GM23338 (cell line): ENCODE measurements at regions not wholly inside any gene's neighbourhood (a gene's known extent, or its start where the extent isn't known, plus 50 kb on each side); places are given as distances from the start of the nearest gene placed in this dataset.
"Not testable (repeated sequence)": the region's sequence is repeated elsewhere in the genome, so short reads cannot be mapped to it uniquely, and the experiment has no call there.

Experiments used
- ATAC-seq: fragments of 200-7000 bp; cut with Tn5 transposase; 3 replicates; pipeline ENCODE4 v1.9.1; 2020
- DNase-seq: peaks from one replicate; pipeline ENCODE4 v3.0.0-alpha.2; 2015; ENCODE audit warnings: low spot score
- H2AFZ ChIP-seq: fragments of 200-600 bp; sonication (generic); 2 replicates; pipeline ENCODE4 v1.8.0; 2016; ENCODE audit warnings: antibody characterized with exemption, mild to moderate bottlenecking, moderate library complexity
- H3F3A ChIP-seq: fragments of 200-600 bp; sonication (generic); replicated peaks from 2 replicates; pipeline ENCODE4 v1.8.0; 2017; ENCODE audit warnings: antibody characterized with exemption, mixed run types, low read depth
- H3K27ac ChIP-seq: fragments of 200-600 bp; sonication (generic); 2 replicates; pipeline ENCODE4 v1.6.1; 2016; ENCODE audit warnings: low read depth
- H3K27me3 ChIP-seq: fragments of 200-600 bp; sonication (generic); 2 replicates; pipeline ENCODE4 v1.8.0; 2016; ENCODE audit warnings: mild to moderate bottlenecking, mixed run types, moderate library complexity; ENCODE audit not compliant: insufficient read depth
- H3K36me3 ChIP-seq: fragments of 200-600 bp; sonication (generic); 2 replicates; pipeline ENCODE4 v1.8.0; 2016; ENCODE audit warnings: mild to moderate bottlenecking; ENCODE audit not compliant: insufficient read depth
- H3K4me1 ChIP-seq: fragments of 200-600 bp; sonication (generic); 2 replicates; pipeline ENCODE4 v1.8.0; 2016; ENCODE audit warnings: mild to moderate bottlenecking, moderate library complexity; ENCODE audit not compliant: insufficient read depth
- H3K4me2 ChIP-seq: fragments of 200-600 bp; sonication (generic); 2 replicates; pipeline ENCODE4 v1.7.1; 2017; ENCODE audit warnings: mixed run types
- H3K4me3 ChIP-seq: fragments of 200-600 bp; sonication (generic); 2 replicates; pipeline ENCODE4 v1.6.1; 2016; ENCODE audit warnings: mixed run types
- H3K79me2 ChIP-seq: fragments of 200-600 bp; sonication (generic); replicated peaks from 2 replicates; pipeline ENCODE4 v1.8.0; 2017; ENCODE audit warnings: mild to moderate bottlenecking; ENCODE audit not compliant: insufficient read depth
- H3K9me2 ChIP-seq: fragments of 200-600 bp; sonication (generic); 2 replicates; pipeline ENCODE4 v1.8.0; 2017; ENCODE audit not compliant: insufficient read depth
- H4K20me1 ChIP-seq: fragments of 200-600 bp; sonication (generic); replicated peaks from 2 replicates; pipeline ENCODE4 v1.8.0; 2017; ENCODE audit warnings: mild to moderate bottlenecking; ENCODE audit not compliant: insufficient read depth
- H3K27ac Mint-ChIP-seq: 2 replicates; pipeline ENCODE4 v1.8.0; 2020; ENCODE audit warnings: inconsistent platforms, mild to moderate bottlenecking, moderate library complexity, mixed read lengths
- H3K27me3 Mint-ChIP-seq: 3 replicates; pipeline ENCODE4 v1.8.0; 2022; ENCODE audit warnings: low read depth, mild to moderate bottlenecking, moderate library complexity, mixed read lengths, inconsistent platforms; ENCODE audit not compliant: insufficient read depth, poor library complexity
- H3K36me3 Mint-ChIP-seq: 3 replicates; pipeline ENCODE4 v1.8.0; 2021; ENCODE audit warnings: low read depth, mild to moderate bottlenecking, inconsistent platforms, moderate library complexity, mixed read lengths
- H3K4me1 Mint-ChIP-seq: 3 replicates; pipeline ENCODE4 v1.8.0; 2020; ENCODE audit warnings: mild to moderate bottlenecking, inconsistent platforms, mixed read lengths
- H3K4me3 Mint-ChIP-seq: 3 replicates; pipeline ENCODE4 v1.8.0; 2021; ENCODE audit warnings: moderate library complexity, mild to moderate bottlenecking, inconsistent platforms, mixed read lengths
- H3K9me3 Mint-ChIP-seq: 3 replicates; pipeline ENCODE4 v1.8.0; 2020; ENCODE audit warnings: moderate library complexity, mild to moderate bottlenecking, inconsistent platforms, mixed read lengths
- CREB1 ChIP-seq: fragments of 250-450 bp; sonication (Bioruptor Pico); IDR thresholded peaks from 2 replicates; pipeline ENCODE4 v1.5.0; 2020; ENCODE audit warnings: low read depth, mild to moderate bottlenecking, moderate library complexity
- EZH2 ChIP-seq: fragments of 200-600 bp; sonication (generic); IDR thresholded peaks from one replicate; pipeline ENCODE4 v1.8.0; 2017; ENCODE audit warnings: antibody characterized with exemption, mild to moderate bottlenecking, low read depth; ENCODE audit not compliant: unreplicated experiment
- EZH2phosphoT487 ChIP-seq: fragments of 200-600 bp; sonication (generic); IDR thresholded peaks from one replicate; pipeline ENCODE4 v1.8.1; 2018; ENCODE audit warnings: antibody characterized with exemption; ENCODE audit not compliant: unreplicated experiment
- JUNB ChIP-seq: IDR thresholded peaks from one replicate; pipeline ENCODE4 v1.6.1; 2016; ENCODE audit warnings: antibody characterized with exemption; ENCODE audit not compliant: unreplicated experiment
- NANOG ChIP-seq: IDR thresholded peaks from 2 replicates; pipeline ENCODE4 v1.6.1; 2016; ENCODE audit warnings: antibody characterized with exemption, borderline replicate concordance
- POLR2AphosphoS5 ChIP-seq: IDR thresholded peaks from 2 replicates; pipeline ENCODE4 v1.6.1; 2016; ENCODE audit warnings: antibody characterized with exemption, low read depth
- REST ChIP-seq: IDR thresholded peaks from one replicate; pipeline ENCODE4 v1.6.1; 2018; ENCODE audit warnings: antibody characterized with exemption; ENCODE audit not compliant: unreplicated experiment
- STAT1 ChIP-seq: IDR thresholded peaks from one replicate; pipeline ENCODE4 v1.6.1; 2016; ENCODE audit warnings: antibody characterized with exemption; ENCODE audit not compliant: unreplicated experiment
- ZNF114 ChIP-seq: fragments of 250-450 bp; sonication (Bioruptor Pico); IDR thresholded peaks from 2 replicates; pipeline ENCODE4 v1.5.0; 2020; ENCODE audit warnings: mild to moderate bottlenecking, moderate library complexity
- TF ChIP-seq, protein P1 (sequence below), 2 experiments: fragments of 200-600 bp in 1 of 2; sonication (generic) in 1 of 2; conservative IDR thresholded peaks; 2 replicates each; pipeline versions ENCODE4 v1.5.1 to v1.6.1; 2016 to 2017; ENCODE audit warnings: antibody characterized with exemption in 2 of 2, low read depth in 2 of 2, mild to moderate bottlenecking in 2 of 2, moderate library complexity in 1 of 2
- TF ChIP-seq, protein P2 (sequence below): IDR thresholded peaks from 2 replicates; pipeline ENCODE4 v1.6.1; 2016; ENCODE audit warnings: antibody characterized with exemption

DNA sequence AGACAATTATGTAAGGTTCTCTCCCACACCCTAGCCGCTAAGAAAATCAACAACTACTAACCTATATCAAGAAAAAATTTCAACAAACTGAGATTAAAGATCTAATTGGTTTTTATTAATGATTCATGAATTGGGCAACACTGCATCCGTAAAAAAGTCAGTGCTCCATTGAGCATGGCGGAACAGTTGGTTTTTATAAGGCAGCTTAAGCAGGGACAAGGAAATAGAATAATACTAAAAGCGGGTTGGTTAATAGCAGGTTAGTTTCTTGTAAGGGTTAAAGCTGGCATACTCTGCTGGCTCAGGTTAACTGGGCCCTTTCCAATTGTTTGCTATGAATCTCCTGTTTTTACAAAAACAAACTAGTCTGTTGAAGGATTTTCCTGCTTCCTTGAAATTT is 202.3 kb upstream of the RASGEF1B start:
- H3K4me3 ChIP-seq = no peak overlapping the region
- H3F3A ChIP-seq = no peaks in the 10 kb centered on the region
- ATAC-seq (no peak), DNase-seq (no peak)
- no peak overlapping the region for H3K27ac ChIP-seq
- no peaks in the 10 kb centered on the region for H3K9me3 Mint-ChIP-seq
- no peaks in the 10 kb centered on the region for H4K20me1 ChIP-seq
- no peaks in the 10 kb centered on the region for H3K4me1 Mint-ChIP-seq
- no peaks in the 10 kb centered on the region for H3K36me3 ChIP-seq
- TF ChIP-seq REST = no peak
- no peak for TF ChIP-seq JUNB
- TF ChIP-seq ZNF114 (CRISPR knock-in tag) = no peak
- no peak for TF ChIP-seq POLR2AphosphoS5
- no peak for TF ChIP-seq CREB1 (CRISPR knock-in tag)
- no peak for TF ChIP-seq STAT1
- no peak for TF ChIP-seq EZH2phosphoT487
- TF ChIP-seq, protein P1, sequence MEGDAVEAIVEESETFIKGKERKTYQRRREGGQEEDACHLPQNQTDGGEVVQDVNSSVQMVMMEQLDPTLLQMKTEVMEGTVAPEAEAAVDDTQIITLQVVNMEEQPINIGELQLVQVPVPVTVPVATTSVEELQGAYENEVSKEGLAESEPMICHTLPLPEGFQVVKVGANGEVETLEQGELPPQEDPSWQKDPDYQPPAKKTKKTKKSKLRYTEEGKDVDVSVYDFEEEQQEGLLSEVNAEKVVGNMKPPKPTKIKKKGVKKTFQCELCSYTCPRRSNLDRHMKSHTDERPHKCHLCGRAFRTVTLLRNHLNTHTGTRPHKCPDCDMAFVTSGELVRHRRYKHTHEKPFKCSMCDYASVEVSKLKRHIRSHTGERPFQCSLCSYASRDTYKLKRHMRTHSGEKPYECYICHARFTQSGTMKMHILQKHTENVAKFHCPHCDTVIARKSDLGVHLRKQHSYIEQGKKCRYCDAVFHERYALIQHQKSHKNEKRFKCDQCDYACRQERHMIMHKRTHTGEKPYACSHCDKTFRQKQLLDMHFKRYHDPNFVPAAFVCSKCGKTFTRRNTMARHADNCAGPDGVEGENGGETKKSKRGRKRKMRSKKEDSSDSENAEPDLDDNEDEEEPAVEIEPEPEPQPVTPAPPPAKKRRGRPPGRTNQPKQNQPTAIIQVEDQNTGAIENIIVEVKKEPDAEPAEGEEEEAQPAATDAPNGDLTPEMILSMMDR (conservative IDR thresholded peaks at IDR 0.05; ENCODE audit: low read depth in 2 of 2) = no peak
- TF ChIP-seq EZH2 = no peak
- TF ChIP-seq NANOG = no peak
- TF ChIP-seq, protein P2, sequence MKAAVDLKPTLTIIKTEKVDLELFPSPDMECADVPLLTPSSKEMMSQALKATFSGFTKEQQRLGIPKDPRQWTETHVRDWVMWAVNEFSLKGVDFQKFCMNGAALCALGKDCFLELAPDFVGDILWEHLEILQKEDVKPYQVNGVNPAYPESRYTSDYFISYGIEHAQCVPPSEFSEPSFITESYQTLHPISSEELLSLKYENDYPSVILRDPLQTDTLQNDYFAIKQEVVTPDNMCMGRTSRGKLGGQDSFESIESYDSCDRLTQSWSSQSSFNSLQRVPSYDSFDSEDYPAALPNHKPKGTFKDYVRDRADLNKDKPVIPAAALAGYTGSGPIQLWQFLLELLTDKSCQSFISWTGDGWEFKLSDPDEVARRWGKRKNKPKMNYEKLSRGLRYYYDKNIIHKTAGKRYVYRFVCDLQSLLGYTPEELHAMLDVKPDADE = no peak
- no peak overlapping the region for H3K27ac Mint-ChIP-seq
- H3K36me3 Mint-ChIP-seq = no peaks in the 10 kb centered on the region
- H3K27me3 Mint-ChIP-seq = no peaks in the 10 kb centered on the region
- no peaks in the 10 kb centered on the region for H3K9me2 ChIP-seq
- H3K79me2 ChIP-seq = no peaks in the 10 kb centered on the region
- no peak overlapping the region for H3K4me2 ChIP-seq
- H2AFZ ChIP-seq = no peak overlapping the region
- no peaks in the 10 kb centered on the region for H3K27me3 ChIP-seq
- H3K4me1 ChIP-seq = no peaks in the 10 kb centered on the region
- H3K4me3 Mint-ChIP-seq = no peak overlapping the region

DNA sequence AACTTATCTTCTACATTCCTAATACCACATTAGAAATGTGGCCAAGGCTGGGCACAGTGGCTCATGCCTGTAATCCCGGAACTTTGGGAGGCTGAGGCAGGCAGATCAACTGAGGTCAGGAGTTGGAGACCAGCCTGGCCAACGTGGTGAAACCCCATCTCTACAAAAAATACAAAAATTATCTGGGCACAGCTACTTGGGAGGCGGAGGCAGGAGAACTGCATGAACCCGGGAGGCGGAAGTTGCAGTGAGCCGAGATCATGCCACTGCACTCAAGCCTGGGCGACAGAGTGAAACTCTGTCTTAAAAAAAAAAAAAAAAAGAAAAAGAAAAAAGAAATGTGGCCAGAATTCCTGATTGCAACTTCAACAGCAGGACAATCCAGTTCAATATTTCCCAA is 196.6 kb upstream of the RASGEF1B start:
- H2AFZ ChIP-seq, DNase-seq, H3F3A ChIP-seq, H4K20me1 ChIP-seq, H3K4me2 ChIP-seq, H3K4me3 ChIP-seq, H3K27me3 ChIP-seq, H3K4me1 Mint-ChIP-seq, H3K36me3 ChIP-seq, H3K9me3 Mint-ChIP-seq, ATAC-seq, H3K4me3 Mint-ChIP-seq, H3K79me2 ChIP-seq, H3K36me3 Mint-ChIP-seq, H3K9me2 ChIP-seq, H3K4me1 ChIP-seq, H3K27me3 Mint-ChIP-seq, H3K27ac Mint-ChIP-seq, H3K27ac ChIP-seq: not testable (repeated sequence)
